Fibroblast of skin of right quadriceps (primary cell): ENCODE measurements at regions not wholly inside any gene's neighbourhood (a gene's known extent, or its start where the extent isn't known, plus 50 kb on each side); places are given as distances from the start of the nearest gene placed in this dataset.
"Not testable (repeated sequence)": the region's sequence is repeated elsewhere in the genome, so short reads cannot be mapped to it uniquely, and the experiment has no call there.

ENCODE experiments used
- DNase-seq: peaks from one replicate; pipeline ENCODE4 v3.0.0-alpha.2; 2013

DNA sequence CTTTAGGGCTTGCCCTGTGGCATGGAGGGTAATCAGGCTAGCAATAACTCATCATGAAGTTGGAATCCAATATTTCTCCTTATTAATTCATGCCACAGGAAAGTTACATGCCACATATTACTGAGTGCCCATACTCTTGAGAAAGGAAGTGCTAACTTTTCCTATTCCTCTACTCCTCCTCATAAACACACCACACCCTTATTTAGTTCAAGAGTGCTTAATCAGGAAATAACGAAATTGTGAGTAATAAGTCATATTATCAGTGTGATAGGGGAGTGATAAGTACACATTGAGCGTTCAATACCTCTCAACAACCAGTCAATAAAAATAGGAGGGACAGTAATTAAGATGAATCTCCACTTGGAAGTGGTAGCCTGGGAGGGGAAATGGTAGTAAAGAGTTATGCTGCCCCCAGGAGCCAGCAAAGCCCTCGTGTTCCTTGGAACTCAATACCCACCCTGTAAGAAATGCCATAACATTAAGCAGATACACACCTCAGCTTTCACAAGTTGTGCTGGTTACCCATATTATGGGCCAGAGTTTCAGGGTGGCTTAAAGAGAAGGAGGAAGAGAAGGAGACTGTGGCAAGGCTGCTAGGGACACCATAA, 410.0 kb upstream of the NR3C2 start:
- DNase-seq: no peak

DNA sequence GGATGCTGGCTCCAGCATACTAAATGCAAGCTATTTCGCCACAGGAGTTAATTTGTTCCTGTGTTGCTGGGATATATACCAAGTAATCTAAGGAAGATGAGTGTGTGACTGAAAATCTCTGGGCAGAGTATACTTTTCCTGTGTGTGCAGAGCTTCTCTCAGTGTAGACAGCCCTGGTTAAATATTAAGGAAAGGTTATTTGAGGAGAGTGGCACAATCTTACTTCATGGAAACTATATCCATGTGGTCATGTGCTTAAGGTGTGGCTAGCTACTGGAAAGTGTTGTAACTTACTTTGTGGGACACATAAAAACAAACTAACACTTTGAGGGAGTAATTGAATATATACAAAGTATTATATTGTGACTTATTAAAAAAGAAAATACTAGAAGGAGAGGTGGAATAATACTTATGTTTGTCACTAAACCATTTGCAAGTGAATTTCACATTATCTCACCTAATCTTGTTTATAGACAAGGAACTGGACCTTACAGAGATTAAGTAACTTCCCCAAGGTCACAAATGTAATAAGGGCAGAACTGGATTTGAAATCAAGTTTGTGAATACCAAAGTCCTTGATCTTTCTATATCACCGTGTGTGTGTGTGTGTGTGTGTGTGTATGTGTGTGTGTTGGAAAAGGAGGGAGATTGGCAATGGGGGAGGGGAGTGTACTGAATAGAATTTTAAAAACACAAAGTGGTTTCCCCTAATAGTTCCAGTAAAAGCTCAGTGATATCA, 408.2 kb upstream of the NR3C2 start:
- no peak for DNase-seq

DNA sequence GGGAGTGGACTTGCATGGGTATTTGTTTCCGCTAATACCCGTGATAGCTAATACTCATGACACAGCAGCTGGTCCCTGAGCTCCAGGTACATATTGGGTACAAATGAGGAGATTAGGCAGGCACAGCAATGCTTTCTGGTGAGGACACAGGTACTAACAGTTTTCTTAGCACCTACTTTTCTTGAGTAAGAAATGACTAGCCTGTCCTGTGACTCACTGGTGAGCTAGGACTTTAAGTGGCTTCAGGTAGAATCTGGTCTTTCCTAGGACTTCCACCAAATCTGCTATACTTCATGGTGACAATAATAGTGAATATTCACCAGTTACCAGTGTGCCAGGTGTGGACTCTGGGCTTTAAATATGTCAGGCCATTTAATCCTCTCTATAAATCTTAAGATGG, 407.4 kb upstream of the NR3C2 start:
- no peak for DNase-seq

DNA sequence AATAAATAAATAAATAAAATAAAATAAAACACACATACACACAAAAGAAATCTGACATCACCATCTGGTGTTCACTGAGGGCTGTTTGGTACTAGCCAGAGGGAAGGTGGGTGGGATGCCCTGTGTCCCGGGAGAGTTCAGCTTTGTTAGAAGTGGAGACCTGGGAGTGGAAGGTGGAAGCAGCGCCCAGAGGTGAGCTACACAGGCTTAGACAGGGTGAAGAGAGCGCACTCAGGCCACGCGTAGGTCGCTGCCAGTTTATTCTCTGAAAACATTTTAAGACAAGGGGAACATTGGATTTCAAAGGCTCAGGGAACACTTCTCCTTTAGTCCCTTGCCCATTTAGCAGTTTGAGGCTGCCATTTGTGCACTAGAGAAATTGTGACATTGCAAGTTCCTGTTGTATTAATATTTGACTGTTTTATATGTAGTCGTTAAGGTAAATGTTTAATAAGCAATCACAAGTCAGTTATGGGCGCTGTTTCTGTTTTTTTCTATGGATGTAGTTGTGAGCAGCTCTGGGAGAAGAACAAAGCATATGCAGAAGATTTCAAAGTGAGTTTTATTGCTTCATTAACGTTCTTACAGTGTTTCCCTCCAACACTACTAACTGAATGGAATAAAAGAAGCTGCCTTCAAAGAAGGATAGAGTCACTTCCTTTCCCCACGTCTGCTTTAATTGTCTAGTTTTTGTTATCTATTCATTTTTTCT, 405.5 kb upstream of the NR3C2 start:
- DNase-seq: no peak

DNA sequence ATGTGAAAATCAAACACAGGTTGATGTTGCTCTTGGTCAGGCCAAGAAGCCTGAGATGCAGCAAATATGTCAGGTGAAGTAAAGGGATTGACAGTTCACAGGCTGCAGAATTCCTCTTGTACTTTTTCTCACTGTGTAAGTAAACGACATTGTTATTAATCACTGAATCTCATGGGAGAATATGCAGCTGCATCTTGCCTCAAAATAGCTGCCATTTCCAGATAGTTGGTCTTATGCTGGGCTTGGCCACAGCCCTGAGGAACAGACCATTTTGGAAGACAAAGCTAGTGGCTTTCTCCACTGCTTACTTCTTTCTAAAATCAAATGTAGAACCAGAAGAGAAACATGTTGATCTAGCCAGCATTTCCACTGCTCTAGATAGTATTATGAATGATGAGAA, 403.4 kb upstream of the NR3C2 start:
- DNase-seq: no peak

DNA sequence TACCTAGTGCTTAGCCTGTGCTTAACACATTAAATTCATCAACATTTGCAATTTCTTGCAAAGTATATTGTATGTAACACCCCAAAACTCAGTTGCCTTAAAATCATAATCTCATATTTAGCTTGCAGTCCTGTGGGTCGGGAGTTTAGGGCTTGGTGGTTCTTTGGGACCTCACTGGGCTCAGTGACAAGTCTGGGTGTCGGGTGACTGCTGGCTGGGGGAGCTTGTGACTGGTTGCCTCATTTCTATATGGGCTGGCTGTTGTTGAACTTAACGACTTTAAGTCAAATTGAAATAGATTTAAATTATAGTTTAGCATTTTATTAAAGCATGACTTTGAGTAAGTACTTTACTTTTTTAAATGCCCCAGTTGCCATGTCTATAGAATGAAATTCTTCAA, 401.4 kb upstream of the NR3C2 start:
- DNase-seq: no peak

DNA sequence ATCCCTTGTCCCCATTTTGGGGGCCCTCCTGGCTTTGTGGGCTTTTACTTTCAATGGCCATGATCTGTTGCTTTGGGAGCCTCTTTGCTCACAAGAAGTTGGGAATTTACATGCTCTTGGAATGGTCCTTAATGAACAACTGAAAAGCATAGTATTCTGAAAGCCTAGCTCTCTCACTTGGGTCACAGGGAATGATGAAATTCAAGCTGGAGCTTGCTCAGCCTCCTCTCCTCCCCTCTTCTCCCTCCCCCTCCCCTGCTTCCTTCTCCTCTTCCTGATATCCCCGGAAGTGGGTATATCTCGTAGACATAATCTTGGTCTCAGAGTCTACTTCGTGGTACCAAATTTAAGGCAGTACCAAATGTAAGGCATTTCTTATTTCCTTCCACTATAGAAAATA, 400.6 kb upstream of the NR3C2 start:
- no peak for DNase-seq

DNA sequence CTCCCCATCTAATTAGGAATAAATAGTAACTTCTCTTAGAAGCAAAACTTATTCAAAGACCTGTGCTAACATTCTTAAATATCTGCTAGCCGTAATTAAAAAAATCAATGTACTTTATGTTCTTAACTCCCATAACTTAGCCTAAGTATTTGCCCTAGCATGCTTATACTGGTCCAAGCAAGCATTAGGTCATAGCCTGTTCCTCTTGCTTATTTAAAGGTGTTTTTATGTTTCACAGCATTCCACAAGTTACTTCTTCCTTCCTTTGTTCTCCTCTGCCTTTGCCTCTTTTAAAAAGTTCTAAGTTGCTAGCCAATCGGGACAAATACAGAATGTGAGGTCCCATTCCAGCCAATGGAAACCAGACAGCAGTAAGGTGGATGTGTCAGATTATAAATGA, 395.4 kb upstream of the NR3C2 start:
- not testable (repeated sequence) for DNase-seq

DNA sequence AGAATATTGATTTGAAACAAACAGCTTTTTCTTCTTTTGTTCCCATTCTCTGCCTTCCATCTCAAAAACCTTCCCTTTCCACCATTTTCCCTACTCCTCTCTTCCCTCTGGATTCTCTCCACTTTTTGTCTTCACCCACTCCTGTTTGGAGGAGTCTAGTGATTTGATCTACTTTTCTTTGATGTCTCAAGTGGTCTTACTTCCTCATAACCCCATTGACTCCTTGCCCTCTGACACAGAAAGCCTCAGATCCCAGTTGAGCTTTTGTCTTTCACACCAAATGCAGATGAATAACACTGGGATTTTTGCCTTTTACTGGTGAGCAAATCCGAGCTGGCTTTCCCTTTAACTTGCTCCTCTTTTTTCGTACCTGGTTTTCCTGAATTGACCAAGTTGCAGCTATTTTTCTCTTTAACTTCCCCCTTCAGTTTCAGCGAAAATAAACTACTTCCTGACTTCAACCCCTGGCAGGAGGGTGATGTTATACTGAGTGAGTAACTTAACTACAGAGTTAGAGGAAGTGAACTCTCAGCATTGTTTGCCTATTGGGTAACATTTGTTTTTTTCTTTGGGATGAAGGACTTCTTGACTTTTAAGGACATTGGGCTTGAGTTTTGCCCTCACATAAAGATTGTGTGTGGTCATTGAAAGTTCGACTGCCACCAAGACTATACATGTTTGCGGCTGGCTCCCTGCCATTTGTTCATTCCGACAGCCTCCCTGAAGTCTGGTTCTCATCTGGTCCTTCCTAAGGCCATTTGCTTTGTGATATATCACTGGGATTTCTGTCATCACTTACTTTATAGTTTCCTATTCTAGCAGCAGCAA, 392.8 kb upstream of the NR3C2 start:
- peak; percentile 81 for DNase-seq

DNA sequence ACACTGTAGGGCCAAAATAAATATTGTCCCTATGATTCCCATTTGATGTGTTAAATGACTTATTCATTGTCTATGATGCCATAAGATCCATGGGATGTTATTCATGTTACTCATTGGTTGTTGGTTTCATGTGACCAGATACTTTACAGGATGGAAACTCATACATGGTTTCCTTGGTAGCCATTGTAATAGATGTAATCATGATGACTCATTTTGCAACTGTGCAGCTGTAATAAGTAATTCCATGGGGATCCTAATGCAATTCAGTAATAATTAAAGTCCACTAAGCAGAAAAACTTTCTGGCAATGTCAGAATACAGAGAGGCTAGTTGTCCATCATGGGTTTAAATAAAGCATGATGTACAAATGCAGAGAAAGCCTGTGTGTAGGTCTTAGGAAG, 389.7 kb upstream of the NR3C2 start:
- peak; percentile 91 for DNase-seq

DNA sequence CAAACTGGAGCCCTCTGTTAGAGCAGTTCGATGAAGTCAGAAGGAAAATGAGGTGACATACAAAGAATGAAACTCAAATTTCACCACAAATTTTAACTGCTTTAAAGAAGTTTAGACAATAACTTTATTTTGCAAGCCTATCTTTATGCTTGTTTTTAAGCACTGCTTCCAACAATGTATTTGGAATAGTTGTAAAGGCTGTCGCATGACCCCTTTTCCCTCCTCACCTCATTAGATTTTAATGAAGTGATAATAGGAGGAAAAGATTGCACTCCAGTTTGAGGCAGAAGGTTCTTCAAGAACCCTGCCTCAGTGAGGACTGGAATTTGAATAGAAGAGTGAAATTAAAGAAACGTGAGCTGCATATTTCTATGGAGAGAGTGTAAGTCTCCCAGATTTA, 386.1 kb upstream of the NR3C2 start:
- no peak for DNase-seq

DNA sequence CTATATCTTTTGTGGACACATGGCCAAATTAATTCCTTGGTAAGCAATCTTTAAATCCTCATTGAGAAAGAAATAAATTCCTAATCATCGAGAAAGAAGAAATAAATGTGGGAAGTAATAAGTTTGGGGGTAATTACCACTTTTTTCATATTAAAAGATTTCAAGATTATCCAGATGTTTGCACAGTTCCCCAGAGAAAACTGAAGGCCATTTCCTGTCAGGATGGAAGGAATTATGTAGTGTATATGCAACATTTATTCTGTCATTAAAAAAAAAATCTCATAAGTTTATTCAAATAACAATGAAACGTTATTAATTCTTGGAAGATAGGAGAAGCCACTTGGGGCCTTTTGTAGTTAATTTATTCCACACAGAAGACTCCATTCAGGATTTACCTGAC, 385.6 kb upstream of the NR3C2 start:
- DNase-seq: no peak

DNA sequence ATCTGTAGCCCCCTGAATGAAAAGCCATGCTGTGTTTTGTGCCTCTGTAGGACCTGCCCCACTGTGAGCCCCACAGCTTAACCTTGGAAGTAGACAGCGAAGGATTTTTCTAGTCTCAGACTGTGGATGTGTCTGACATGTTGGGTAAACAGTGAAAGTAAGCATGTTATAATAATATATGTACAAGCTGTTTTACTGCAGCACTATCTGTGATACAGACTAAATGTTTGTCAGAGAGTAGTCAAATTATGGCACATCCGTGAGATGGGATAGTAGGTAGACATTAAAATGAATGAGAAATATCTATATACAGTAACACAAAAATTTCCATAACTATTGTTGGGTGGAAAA, 381.2 kb upstream of the NR3C2 start:
- DNase-seq: no peak

DNA sequence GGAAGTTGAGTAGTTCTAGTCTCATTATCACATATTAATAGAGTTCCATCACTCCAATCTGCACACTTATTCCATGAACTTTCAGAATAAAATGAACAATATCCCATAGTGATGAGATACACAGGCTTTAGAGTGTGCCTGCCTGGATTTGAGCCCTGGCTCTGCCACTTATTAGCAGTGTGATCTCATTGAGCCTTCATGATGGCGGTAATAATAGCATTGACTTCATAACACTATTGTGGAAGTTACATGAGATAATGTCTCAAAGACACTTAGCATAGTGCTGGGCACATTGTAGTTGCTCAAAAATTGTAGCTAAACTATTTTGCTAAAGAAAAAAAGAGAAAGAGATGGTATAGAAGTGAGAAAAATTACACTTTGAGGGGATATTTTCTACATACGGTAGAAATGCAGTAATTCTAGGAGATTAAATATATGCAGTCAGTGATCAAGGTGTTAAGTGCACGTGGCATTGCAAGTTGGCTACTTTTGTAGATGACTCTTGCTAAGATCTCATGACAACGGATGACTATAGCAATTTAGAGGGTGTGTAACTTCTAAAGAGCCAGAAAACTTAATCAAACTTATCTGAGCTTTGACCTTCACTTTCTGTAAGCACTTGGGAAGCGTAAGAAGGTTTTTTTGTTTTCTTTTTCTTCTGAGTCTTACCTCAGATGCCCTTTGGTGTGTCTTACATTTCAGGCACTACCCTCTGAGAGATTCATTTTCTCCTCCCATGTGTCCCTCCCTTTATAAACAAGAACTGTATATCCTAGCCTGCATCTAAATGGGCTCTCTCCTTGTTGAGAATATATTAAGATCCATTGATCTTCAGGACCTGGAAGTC, 380.6 kb upstream of the NR3C2 start:
- DNase-seq: no peak

DNA sequence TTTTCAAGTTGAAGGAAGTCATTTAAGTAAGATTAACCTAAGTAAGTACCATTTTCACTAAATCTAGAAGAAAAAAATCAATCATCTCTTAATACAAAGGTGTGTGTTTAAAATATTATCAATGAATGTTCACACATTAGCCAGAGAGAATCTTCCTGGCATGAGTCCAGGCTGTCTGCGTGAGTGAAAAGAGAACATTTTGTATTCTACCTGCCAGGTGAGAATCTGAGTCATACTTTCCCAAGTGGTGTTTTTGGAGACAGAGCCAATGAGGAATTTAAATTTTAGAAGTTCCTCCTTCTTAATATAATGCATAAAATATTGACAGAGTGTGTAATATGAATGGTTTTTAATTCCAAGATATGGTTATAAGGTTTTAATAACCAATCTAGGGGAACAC, 371.8 kb upstream of the NR3C2 start:
- no peak for DNase-seq

DNA sequence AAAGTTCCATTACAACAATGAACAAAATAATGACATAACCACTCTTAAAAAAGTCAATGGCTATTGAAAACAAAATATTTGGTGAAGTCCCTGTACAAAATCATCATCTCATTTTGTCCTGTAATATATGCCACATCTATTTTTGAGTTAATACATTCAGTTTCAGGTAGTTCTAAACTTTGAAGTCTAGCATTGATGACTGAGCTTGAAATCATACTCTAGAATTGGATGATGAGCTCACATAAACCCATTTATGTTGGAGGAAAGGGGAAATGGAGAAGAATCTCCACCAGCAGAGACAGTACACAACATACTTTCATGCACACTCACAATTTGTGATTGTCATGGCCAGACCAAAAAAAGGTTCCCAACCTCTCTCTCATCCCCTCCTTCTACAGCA, 371.1 kb upstream of the NR3C2 start:
- no peak for DNase-seq

DNA sequence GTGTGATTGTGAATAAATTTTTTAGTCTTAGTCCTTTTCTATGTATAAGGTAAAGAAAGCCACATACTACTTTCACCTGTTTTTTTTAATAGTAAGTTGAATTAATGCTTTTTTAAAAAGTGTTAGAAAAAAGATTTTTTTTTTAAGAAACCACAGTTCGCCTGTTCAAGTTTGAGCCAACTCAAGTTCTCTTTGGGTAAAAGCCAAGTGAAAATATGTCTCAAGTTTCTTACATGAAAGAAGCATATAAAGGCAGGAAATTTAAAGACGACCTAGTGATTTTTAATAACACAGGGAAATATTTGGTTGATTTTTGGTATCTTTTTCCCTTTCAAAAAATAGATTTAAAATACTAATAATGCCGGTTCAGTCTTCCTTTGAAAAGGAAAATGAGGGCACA, 369.9 kb upstream of the NR3C2 start:
- no peak for DNase-seq

DNA sequence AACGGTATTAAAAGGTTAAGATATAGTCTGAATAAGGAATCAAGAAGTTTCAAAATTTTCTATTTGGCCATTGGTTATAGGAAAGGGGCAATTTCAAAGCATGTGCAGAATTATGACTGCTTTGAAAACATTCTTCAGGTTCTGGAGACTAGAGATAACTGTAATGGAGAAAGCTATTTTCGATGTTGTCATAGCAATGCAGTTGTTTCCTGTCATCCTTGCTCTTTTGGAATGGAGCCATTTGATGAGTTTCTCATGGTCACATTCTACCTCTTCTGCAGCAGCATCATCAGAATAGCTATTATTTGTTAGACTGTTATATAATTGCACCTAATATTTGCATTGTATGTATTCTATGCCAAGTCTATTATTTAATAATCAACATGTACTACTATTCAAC, 368.2 kb upstream of the NR3C2 start:
- DNase-seq: no peak

DNA sequence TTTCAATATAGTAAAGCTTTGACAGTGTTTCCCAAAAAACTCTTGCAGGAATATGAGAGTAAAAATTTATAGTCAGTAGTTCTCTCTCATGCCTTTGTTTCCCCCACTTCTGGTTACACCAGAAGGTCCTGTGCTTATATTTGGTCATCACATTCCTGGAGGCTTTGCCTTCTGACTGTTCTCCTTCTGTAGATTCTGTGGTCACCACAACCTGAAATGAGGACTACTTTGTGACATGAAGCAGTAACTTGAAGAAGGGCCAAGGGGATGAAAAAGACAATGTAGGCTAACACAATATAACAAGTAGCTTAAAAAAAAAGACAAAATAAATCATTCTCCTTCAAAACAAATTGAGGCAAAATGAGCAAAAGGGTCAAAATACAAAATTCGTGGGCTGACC, 366.2 kb upstream of the NR3C2 start:
- DNase-seq: no peak

DNA sequence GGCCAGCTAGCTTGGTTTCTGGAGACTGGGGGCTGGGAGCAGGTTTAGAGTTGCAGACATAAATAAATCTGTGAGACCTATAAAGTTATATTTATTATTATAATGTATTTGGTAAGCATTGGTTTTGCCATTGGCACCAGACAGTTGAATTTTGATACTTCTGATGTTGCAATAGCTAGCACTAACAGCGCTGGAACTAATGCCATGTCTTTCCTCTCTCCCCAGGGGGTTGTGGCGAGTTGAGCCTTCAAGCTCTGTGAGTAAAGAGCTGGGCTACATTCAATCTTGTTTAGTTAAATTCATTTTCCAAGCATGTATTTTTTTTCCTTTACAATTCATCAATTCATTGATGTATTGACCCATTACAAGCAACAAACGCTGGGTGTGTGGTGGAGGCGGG, 358.7 kb upstream of the NR3C2 start:
- no peak for DNase-seq

DNA sequence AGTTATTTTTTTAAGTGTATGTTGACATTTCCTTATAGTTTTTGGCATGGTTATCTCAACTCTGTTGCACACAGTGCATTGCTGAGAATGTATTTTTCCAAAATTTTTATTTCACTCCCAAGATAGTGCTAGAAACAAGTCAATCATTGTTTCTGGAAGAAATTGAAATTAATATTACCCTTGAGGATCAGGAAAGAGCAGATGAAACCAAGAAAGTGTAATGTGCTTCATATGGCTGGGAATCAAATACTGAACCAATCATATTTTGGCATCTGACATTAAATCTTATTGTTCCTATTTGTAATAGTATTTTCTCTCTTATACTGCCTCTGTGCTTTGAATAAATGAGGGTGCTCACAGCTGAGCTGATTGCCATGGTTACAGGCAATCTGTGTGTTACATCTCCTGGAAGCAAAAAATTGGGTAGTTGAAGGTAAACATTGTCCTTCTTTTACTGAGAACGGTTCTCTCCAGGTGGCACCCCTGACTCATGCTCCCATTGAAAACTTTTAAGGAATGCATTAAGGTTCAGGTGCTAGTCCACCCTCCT, 358.2 kb upstream of the NR3C2 start:
- no peak for DNase-seq

DNA sequence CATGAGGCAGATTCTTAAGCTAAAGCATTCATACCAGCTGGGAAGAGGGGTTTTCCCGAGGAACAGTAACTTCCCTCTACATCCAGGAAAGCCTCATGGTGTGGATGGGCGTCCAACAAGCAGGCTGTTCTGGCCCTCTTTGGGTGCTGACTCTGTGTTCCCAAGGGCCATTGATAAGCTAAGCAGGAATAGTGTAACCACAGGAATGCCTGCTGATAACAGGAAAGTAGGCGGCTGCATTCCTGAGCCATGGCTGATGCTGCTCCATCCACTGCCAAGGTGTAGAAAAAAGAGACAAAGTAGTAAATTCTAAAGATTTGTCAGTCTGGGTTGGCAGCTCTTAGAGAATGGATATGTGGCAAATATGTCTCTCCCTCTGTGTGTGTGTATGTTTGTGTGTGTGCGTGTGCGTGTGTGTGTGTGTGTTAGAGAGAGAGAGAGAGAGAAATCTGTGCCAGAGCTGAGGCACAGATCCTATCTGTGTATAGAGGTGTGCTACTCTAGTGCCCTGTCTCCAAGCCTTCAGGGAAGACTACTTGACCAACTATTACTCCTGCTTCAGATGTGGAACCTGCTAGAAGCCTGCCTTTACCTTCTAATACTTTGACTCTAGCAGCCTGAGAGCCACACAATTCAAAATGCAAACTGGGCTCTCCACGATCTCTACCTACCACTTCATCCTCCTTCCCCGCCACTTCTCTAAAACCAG, 353.1 kb upstream of the NR3C2 start:
- peak; percentile 34 for DNase-seq
